T-helper 1 cell (primary cell): ENCODE measurements at regions not wholly inside any gene's neighbourhood (a gene's known extent, or its start where the extent isn't known, plus 50 kb on each side); places are given as distances from the start of the nearest gene placed in this dataset.
"Not testable (repeated sequence)": the region's sequence is repeated elsewhere in the genome, so short reads cannot be mapped to it uniquely, and the experiment has no call there.

ENCODE experiments used
- DNase-seq, 5 donors: peaks; one replicate each; pipeline ENCODE4 v3.0.0-alpha.2; 2012 to 2020

DNA sequence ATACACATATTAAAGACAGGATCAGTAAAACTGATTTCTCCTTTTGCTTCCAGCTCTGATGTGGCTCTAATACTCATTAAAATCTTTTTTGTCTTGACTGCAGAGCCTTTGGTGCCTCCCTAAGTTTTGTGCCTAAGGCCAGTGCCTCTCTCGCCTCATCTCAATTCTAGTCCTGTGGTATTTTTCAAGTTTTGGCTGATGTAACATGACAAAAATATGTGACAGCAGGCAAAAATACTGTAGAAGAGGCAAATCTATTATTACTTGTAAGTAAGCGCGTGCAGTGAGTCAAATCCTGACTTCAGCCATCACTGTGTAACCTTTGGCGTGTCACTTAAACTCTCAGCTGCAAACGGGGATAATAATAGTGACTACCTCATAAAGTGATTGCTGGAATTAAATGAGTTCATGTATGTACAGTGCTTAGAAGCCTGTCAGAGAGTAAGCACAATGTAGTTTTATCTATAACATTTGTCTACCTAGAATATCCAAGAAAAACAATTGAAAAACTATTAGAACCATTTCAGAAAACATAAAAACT lies 74.0 kb downstream of the MAB21L3 start:
- no peak for DNase-seq

GRCh38 chr1:116189481-116189880 lies 78.3 kb downstream of the MAB21L3 start:
- DNase-seq, result no peak

DNA sequence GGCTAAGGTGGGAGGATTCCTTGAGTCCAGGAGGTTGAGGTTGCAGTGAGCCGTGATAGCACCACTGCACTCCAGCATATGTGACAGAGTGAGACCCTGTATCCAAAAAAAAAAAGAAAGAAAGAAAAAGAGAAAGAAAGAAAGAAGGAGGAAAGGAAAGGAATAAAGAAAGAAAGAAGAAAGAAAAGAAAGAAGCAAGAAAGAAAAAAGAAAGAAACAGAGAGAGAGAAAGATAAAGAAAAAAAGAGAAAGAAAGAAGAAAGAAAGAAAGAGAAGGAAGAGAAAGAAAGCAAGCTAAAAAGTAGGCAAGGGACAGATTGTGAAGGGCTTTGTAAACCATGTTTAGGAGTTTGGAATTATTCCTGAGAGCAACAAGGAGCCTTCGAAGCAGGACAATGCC lies 80.1 kb downstream of the MAB21L3 start:
- no peak for DNase-seq

DNA sequence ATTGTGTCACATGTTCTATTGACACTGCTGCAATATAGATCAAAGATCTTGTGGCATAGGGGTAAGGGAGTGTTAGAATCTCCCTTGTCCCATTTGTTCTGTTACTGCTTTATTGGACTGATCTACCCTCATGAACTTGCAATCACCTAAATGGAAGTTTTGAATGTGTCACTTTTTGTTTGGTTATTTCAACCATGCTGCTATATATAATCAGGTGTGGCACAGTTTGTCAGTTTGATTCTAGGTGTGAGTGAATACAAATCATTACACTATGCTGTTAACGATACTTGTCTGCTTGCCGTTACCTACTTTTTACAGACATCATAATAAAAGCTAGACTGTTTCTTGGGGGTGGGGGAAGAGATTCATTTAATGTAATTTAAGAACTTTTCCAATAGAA lies 82.6 kb downstream of the MAB21L3 start:
- DNase-seq, result no peak

GRCh38 chr1:116194568-116194967 lies 83.4 kb downstream of the MAB21L3 start:
- DNase-seq, result no peak

- no peak for DNase-seq
Observed at GRCh38 chr1:116195077-116195868, 84.1 kb downstream of the MAB21L3 start.

DNA sequence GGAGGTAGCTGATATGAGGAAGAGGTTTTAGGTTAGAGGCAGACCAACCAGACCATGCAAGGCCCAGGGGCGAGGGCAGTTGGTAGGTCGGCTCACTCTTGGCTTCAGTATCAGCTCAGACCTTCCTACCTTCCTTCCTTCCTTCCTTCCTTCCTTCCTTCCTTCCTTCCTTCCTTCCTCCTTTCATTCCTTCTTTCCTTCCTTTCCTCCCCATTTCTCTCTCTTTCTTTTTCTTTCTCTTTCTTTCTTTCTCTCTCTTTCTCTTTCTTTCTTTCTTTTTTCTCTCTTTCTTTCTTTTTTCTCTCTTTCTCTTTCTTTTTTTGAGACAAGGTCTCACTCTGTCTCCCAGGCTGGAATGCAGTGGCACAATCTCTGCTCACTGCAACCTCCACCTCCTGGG lies 89.1 kb downstream of the MAB21L3 start:
- not testable (repeated sequence) for DNase-seq

DNA sequence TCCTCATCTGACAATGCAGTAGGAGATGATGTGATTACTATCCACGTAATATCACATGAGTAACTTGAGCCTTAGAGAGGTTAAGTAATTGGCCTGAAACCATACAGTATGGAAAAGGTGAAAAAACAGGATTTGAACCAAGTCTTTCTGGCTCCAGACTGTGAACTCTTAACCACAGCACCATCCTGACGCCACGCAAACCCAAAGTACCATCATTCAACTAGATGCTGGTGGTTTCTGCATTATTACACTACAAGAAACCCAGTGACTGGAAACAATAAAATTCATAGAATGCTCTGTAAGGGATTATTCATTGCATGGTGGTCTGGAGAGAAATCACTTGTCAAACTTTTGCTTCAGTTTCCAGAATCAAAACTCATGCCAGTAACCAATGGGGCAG lies 90.7 kb downstream of the MAB21L3 start:
- no peak for DNase-seq

DNA sequence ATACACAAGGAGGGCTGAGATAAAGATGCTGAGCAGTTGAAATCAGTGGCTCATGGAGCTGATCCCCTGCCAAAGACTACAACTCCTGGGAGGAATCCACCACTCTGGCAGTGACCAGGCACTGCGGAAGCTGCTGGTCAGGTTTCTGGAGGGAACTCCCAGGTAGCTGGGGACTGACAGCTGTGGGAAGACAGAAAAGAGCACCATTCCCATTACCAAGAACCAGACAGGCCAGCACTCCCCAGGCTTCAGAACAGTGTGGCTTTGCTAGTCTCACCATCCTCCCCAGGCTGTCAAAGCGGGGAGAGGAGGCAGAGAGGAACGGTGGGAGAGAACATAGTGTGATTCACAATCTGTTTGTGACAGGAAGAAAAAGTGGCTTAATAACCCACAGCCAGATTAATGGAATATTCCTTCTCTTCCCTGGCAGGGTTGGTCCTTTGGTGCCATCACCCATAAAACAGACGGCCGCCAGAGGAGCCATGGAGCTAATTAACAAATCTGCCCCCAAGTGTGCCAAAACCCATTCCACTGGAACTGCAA lies 92.1 kb downstream of the MAB21L3 start:
- DNase-seq, result no peak

- DNase-seq, result no peak
Observed at GRCh38 chr1:116203920-116204319, 92.7 kb downstream of the MAB21L3 start.

- no peak for DNase-seq
Observed at GRCh38 chr1:116205941-116206679, 94.9 kb downstream of the MAB21L3 start.

- no peak for DNase-seq
Observed at GRCh38 chr1:116207126-116207735, 96.0 kb downstream of the MAB21L3 start.

GRCh38 chr1:116208136-116208535 lies 96.9 kb downstream of the MAB21L3 start:
- DNase-seq, result no peak

GRCh38 chr1:116211294-116211693 lies 100.1 kb downstream of the MAB21L3 start:
- no peak for DNase-seq

- DNase-seq, result no peak
Observed at GRCh38 chr1:116218922-116219321, 107.7 kb downstream of the MAB21L3 start.

DNA sequence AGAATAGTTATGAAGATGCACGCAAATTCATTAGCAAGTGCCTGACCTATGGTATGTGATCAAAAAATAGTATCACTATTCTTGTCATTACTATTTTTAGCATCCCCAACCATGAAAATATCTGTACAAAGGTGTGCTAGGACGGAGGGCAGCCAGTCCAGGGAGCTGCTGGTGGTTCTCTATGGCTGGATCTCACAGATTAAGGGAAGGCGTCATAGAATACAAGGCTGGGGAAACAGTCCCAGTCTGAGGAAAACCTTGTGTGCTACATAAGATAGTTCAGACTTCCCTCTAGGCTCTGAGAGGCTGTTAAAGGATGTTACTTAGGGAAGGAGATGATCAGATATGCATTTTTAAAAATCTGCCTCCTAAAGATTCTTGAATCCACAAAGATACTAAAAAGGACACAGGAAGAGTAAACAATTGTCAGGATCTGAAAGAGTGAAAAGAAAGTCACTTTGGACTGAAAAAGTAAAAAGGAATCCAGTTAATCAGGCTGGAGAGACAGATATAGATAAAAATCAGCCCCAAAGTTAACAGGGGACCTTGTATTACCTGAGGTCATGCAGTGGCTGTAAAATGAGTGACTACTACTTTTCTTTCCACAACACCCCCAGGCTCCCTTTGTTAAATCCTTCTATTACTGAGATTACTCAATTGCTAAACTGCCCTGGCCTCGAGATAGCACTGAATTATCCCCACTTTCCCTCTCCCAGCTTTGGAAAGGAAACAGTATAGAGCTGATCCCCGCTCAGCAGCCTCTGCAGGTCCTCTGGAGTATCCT lies 108.6 kb downstream of the MAB21L3 start:
- DNase-seq, result no peak

DNA sequence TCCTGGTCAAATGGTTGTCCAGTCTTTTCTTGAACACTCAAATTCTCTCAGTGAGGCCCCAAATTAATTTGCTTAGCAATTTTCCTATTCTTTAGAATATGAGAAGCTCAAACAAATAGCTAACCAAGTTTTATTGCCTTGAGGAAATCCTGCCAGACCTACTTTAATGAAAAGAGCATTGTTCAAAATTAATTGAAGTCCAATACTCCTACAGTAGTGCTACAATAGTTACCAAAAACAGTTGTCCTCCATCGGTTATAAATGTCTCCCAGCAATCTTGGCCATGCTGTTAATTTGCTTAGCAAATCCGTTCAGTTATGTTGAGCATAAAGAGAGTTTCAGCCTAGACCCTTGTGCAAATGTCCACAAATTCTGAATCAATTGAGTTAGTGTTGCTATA lies 112.9 kb downstream of the MAB21L3 start:
- no peak for DNase-seq

DNA sequence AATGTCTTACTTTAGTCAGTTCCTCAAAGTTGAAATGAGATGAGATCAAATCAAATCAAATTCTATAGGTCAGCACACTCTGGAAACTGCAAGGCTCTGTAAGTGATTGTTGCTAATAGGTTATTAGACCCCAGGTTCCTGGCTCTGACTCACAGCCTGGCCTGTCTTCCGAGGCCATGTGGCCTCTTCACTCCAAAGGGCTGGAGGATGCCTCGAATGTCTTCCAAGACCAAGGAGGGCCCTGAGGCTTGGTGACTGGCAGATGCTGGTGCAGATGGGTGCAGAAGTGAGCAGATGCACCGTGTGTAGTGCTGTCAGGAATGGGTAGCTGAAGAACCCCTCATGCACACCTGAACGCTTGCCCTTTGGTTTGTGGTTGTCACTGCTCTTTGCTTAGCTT lies 113.4 kb downstream of the MAB21L3 start:
- no peak for DNase-seq

DNA sequence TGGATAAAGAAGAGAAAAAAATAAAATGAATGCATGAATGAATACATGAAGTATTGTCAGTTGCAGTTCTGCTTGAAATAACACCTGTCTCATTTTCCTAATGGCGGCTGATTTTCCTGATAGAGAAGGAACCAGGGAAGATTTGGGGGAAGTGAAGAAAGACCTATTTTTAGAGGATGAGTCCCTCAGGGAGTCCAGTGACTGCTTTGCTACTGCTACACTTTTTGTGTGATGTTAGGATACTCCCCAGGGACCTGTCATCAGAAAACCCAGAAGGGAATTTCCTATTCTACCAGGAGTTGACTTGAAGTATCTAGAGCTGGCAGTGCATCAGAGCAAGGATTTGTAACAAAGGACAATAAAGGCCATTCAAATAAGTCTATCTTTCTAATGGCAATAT lies 114.8 kb downstream of the MAB21L3 start:
- no peak for DNase-seq

GRCh38 chr1:116228511-116228910 lies 117.3 kb downstream of the MAB21L3 start:
- no peak for DNase-seq

GRCh38 chr1:116230712-116231111 lies 119.5 kb downstream of the MAB21L3 start:
- no peak for DNase-seq

DNA sequence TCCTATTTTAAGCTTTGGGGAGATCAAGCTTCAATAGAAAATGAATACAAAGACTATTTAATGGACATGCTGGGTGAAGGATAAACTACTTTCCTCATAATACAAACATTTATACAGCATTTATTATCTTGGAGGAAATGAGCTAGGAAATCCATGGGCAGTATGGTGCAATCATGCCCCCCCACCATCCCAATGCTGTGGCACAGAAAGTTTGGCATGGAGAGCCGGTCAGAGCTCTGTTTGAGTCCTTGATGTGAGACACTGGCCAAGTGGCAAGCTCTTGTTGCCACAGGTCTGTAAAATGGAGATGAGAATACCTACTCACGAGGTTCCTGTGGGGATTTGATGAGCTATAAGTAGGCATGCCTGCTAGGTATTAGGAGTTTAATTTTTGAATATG lies 120.6 kb downstream of the MAB21L3 start:
- no peak for DNase-seq
